Spinal cord (tissue), 9 donors: ENCODE measurements at regions not wholly inside any gene's neighbourhood (a gene's known extent, or its start where the extent isn't known, plus 50 kb on each side); places are given as distances from the start of the nearest gene placed in this dataset.

Experiments
- DNase-seq, 6 donors: peaks; one replicate each; pipeline versions ENCODE4 v3.0.0 to v3.0.0-alpha.2; 2013 to 2015; ENCODE audit warnings: low spot score in 6 of 6, low read depth in 4 of 6
- H3K27ac ChIP-seq: one replicate; pipeline ENCODE4 v1.5.1; 2013; ENCODE audit warnings: low read depth, low read length, control low read depth
- H3K27me3 ChIP-seq: one replicate; pipeline ENCODE4 v1.6.1; 2013; ENCODE audit warnings: low read length; ENCODE audit not compliant: control insufficient read depth, insufficient read depth
- H3K36me3 ChIP-seq: one replicate; pipeline ENCODE4 v1.6.1; 2013; ENCODE audit warnings: low read length; ENCODE audit not compliant: control insufficient read depth, insufficient read depth
- H3K4me1 ChIP-seq: one replicate; pipeline ENCODE4 v1.6.1; 2013; ENCODE audit warnings: low read length; ENCODE audit not compliant: control insufficient read depth, insufficient read depth
- H3K4me3 ChIP-seq: one replicate; pipeline ENCODE4 v1.5.1; 2013; ENCODE audit warnings: low read depth, low read length, control low read depth
- H3K9me3 ChIP-seq: one replicate; pipeline ENCODE4 v1.6.1; 2013; ENCODE audit warnings: low read length; ENCODE audit not compliant: control insufficient read depth, insufficient read depth
- WGBS: methylation state at CpG from one replicate; pipeline ENCODE4 v1.1.5; 2013; ENCODE audit warnings: missing lambda C conversion rate; ENCODE audit not compliant: insufficient coverage; 5-methylcytosine and 5-hydroxymethylcytosine counted together
- donor health status: healthy.

DNA sequence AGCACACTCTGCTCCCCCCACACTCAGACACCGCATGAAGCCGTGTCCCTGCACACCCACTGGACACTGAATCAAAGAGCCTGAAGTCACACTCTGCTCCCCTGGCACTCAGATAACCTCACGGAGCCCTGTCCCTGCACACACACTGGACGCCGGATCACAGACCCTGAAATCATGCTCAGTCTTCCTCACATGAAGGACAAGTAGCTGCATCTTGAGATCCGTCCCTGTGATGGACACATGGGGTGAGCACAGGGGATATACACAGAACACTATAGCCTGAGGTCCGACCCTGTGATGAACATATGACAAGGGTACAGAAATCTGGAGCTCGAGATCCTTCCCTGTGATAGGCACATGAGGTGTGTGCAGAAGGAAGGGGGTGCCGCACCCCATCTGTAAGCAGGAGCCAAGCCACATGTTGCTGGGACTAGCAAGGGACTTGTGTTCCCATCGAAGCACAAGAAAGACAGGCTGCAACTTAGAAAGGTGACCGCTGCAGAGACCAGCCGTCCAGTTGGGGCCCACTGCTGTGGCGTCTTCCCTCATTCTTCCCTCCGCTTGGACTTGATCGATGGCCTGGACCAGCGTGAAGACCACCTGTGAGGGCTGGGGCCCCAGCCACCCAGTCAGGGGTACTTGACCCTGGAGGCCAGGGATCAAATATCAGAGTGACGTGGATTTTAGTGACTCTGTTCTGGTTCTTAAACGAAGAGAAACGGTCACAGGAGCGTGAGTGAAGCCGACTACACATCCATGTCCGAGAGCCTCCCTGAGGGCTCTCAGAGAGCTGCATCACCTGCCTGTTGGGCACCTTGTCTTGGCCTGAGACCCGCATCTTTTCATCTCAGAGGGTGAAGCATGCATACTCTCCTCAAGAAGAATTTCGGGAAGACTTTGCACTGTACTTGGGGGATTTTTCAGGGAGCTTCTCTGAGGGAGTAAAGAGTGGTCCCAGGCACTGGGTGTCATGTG is 391.7 kb upstream of the SALL3 start:
- Histone ChIP-seq H3K4me1 (peaks cover 2% of the 10 kb centered on the region), H3K9me3 (peaks cover 2% of the 10 kb centered on the region), H3K27ac (no peak overlapping the region), H3K36me3 (no peaks in the 10 kb centered on the region), H3K4me3 (no peak overlapping the region), H3K27me3 (no peaks in the 10 kb centered on the region)
- WGBS: 83% methylated on average over 24 of the region's 24 CpGs
- DNase-seq: no peak

DNA sequence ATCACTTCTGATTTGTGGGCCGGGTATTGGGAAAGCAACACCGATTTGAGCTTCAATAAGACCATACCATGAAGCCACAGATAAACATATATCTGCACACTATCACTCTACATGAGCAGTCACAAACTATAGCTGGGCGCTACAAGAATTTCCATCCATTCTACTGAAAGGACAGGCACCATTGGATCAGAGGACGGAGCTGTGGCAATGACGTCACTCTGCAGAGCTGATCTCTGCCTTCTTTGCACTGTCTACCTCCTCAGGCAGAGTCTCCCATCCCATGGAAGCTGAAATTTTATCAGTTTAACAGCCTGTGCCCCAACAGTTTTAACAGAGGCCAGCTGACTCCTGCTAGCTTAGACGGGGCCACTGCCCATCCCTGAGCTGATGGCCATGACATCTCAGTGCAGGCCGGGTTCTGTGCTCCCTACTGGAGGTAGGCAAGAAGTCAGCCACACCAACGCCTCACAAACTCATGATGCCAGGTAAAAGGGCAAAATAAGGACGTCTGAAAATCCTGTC is 389.6 kb upstream of the SALL3 start:
- Histone ChIP-seq H3K36me3 (no peaks in the 10 kb centered on the region), H3K27me3 (no peaks in the 10 kb centered on the region), H3K4me3 (no peak overlapping the region), H3K27ac (no peak overlapping the region), H3K4me1 (no peaks in the 10 kb centered on the region), H3K9me3 (peaks cover 6% of the 10 kb centered on the region)
- 88% methylated on average over 9 of the region's 9 CpGs for WGBS
- DNase-seq: no peak

DNA sequence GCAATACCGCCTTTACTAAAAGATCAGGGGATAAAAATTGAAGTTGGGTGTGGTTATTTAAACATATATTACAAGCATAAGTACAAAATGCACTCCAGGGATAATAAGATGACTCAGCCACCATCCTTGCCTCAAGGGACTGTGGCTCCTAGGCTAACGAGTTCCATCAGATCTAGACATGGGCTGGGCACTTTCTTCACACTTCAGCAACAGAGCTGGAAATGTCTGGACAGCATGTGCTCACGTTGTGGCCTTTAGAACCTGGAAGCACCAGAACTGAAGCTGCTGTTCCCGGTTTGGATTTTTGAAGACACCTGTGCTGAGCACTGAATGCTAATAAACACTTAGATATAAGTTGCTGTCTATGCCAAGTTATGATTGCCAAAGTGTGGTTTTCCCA is 384.2 kb upstream of the SALL3 start:
- 95% methylated on average over 2 of the region's 4 CpGs for WGBS
- no peak overlapping the region for H3K27ac ChIP-seq
- H3K4me3 ChIP-seq: no peak overlapping the region
- H3K27me3 ChIP-seq: no peaks in the 10 kb centered on the region
- no peaks in the 10 kb centered on the region for H3K4me1 ChIP-seq
- no peaks in the 10 kb centered on the region for H3K36me3 ChIP-seq
- peaks cover 6% of the 10 kb centered on the region for H3K9me3 ChIP-seq
- DNase-seq: no peak

- no peak for DNase-seq
- Histone ChIP-seq H3K27ac (no peak overlapping the region), H3K4me3 (no peak overlapping the region), H3K9me3 (peaks cover 6% of the 10 kb centered on the region), H3K36me3 (no peaks in the 10 kb centered on the region), H3K27me3 (no peaks in the 10 kb centered on the region), H3K4me1 (no peaks in the 10 kb centered on the region)
- WGBS: 75% methylated on average over 6 of the region's 9 CpGs
Observed at GRCh38 chr18:78595924-78596573, 383.6 kb upstream of the SALL3 start.

GRCh38 chr18:78596794-78597345 is 382.7 kb upstream of the SALL3 start:
- Histone ChIP-seq H3K36me3 (no peaks in the 10 kb centered on the region), H3K27me3 (no peaks in the 10 kb centered on the region), H3K27ac (no peak overlapping the region), H3K4me1 (no peaks in the 10 kb centered on the region), H3K9me3 (peaks cover 6% of the 10 kb centered on the region), H3K4me3 (no peak overlapping the region)
- no peak for DNase-seq
- 36% methylated on average over 6 of the region's 8 CpGs for WGBS

- Histone ChIP-seq H3K36me3 (no peaks in the 10 kb centered on the region), H3K27me3 (no peaks in the 10 kb centered on the region), H3K4me3 (no peak overlapping the region), H3K9me3 (no peaks in the 10 kb centered on the region), H3K4me1 (no peaks in the 10 kb centered on the region), H3K27ac (no peak overlapping the region)
- DNase-seq: no peak
- WGBS: 80% methylated on average over 14 of the region's 14 CpGs
Observed at GRCh38 chr18:78601349-78601748, 378.3 kb upstream of the SALL3 start.

DNA sequence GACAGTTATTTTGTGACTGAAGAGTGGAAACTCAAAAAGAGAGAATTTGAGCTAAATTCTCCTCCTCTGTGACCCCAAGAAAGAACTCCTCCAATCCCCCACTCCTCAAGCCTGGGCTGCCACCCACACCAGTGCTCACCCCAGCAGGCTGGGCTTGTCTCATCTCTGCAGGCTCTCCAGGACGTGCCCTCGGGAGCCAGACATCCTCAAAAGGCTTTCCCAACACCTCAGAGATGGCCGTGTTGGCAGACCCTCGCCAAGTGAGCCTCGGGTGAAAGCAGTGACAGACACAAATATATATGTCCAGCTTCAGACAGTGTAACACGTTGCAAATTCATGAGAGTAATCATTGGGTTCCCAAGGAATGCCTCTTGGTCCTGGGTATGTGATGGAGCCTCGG is 377.7 kb upstream of the SALL3 start:
- no peaks in the 10 kb centered on the region for H3K4me1 ChIP-seq
- no peak for DNase-seq
- no peaks in the 10 kb centered on the region for H3K27me3 ChIP-seq
- no peaks in the 10 kb centered on the region for H3K9me3 ChIP-seq
- 91% methylated on average over 4 of the region's 7 CpGs for WGBS
- no peak overlapping the region for H3K4me3 ChIP-seq
- no peaks in the 10 kb centered on the region for H3K36me3 ChIP-seq
- H3K27ac ChIP-seq: no peak overlapping the region

- Histone ChIP-seq H3K9me3 (no peaks in the 10 kb centered on the region), H3K27ac (no peak overlapping the region), H3K36me3 (no peaks in the 10 kb centered on the region), H3K27me3 (no peaks in the 10 kb centered on the region), H3K4me1 (no peaks in the 10 kb centered on the region), H3K4me3 (no peak overlapping the region)
- no peak for DNase-seq
- WGBS: 90% methylated on average over 12 of the region's 12 CpGs
Observed at GRCh38 chr18:78602430-78602829, 377.2 kb upstream of the SALL3 start.

DNA sequence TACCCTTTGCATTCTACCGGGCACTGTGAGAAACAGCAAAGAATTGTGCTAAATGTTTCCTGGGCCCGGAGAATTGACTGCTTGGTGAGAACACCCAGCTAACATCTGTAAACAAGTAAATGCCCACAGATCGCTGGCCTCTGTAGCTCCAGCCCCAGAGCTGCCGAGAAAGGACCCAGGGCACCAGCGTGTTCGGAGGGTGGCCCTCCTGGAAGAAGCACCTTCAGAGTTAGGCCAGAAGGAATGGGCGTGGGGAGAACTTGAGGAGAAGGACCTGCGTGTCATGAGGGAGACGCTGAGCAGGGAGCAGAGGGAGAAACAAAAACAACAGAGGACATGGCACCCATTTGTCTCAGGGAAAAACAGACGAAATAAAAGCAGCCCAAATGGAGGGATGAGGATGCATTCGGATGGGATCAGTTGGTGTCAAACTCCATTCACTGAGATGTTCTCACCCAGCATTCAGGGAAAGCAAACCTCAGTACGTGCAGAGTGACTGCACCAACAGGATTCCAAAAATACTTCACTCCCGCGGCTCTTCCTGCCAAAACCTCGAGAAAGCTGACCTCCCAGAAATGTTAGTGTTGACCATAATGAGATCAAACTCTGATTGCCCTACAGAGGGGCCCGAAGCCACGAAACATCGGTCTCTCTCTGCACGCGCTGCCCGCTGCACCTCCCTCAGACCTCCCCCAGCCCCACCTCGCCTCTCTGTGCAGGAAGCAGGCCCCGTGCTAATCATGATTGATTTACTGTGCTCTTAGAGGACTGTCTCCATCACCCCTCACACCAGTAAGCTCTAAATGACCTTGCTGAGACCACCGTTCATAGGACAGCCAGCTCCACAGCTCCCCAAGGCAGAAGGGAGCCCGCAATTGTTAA is 376.3 kb upstream of the SALL3 start:
- WGBS: 80% methylated on average over 21 of the region's 25 CpGs
- no peak for DNase-seq
- Histone ChIP-seq H3K4me1 (no peaks in the 10 kb centered on the region), H3K4me3 (no peak overlapping the region), H3K27me3 (no peaks in the 10 kb centered on the region), H3K36me3 (no peaks in the 10 kb centered on the region), H3K27ac (no peak overlapping the region), H3K9me3 (no peaks in the 10 kb centered on the region)
